Trophoblast cell (in vitro differentiated cells and primary cell): ENCODE measurements at regions not wholly inside any gene's neighbourhood (a gene's known extent, or its start where the extent isn't known, plus 50 kb on each side); places are given as distances from the start of the nearest gene placed in this dataset.

Source experiments
- DNase-seq, 2 donors: peaks; one replicate each; pipeline ENCODE4 v3.0.0-alpha.2; 2016
- H2AFZ ChIP-seq: 2 replicates; pipeline ENCODE4 v1.6.1; 2013; ENCODE audit warnings: low read length, moderate library complexity, mild to moderate bottlenecking; ENCODE audit not compliant: insufficient read depth, poor library complexity
- H2AK5ac ChIP-seq: 2 replicates; pipeline ENCODE4 v1.6.1; 2013; ENCODE audit warnings: mild to moderate bottlenecking, low read length
- H2BK120ac ChIP-seq: 2 replicates; pipeline ENCODE4 v1.6.1; 2013; ENCODE audit warnings: low read length, mild to moderate bottlenecking, moderate library complexity; ENCODE audit not compliant: insufficient read depth, poor library complexity
- H2BK12ac ChIP-seq: 2 replicates; pipeline ENCODE4 v1.6.1; 2013; ENCODE audit warnings: mild to moderate bottlenecking, low read length, moderate library complexity
- H2BK5ac ChIP-seq: 2 replicates; pipeline ENCODE4 v1.6.1; 2013; ENCODE audit warnings: low read length, low read depth, moderate library complexity, mild to moderate bottlenecking; ENCODE audit not compliant: poor library complexity
- H3K14ac ChIP-seq: 2 replicates; pipeline ENCODE4 v1.6.1; 2013; ENCODE audit warnings: mild to moderate bottlenecking, low read length
- H3K18ac ChIP-seq: 2 replicates; pipeline ENCODE4 v1.6.1; 2013; ENCODE audit warnings: mild to moderate bottlenecking, low read length
- H3K23ac ChIP-seq: 2 replicates; pipeline ENCODE4 v1.6.1; 2013; ENCODE audit warnings: low read length
- H3K27ac ChIP-seq: 2 replicates; pipeline ENCODE4 v1.5.1; 2013; ENCODE audit warnings: low read depth, mild to moderate bottlenecking, inconsistent platforms, low read length, moderate library complexity
- H3K27me3 ChIP-seq: 2 replicates; pipeline ENCODE4 v1.6.1; 2013; ENCODE audit warnings: inconsistent platforms, mild to moderate bottlenecking, low read length, moderate library complexity; ENCODE audit not compliant: insufficient read depth
- H3K36me3 ChIP-seq, 2 experiments: 1 replicate in 1 of 2; 2 replicates in 1 of 2; pipeline ENCODE4 v1.6.1; 2013; ENCODE audit warnings: low read length in 2 of 2, mild to moderate bottlenecking in 2 of 2, moderate library complexity in 1 of 2; ENCODE audit not compliant: insufficient read depth in 2 of 2, control insufficient read depth in 1 of 2
- H3K4ac ChIP-seq: 2 replicates; pipeline ENCODE4 v1.6.1; 2013; ENCODE audit warnings: low read depth, mild to moderate bottlenecking, low read length, moderate library complexity
- H3K4me1 ChIP-seq, 2 experiments: 1 replicate in 1 of 2; 2 replicates in 1 of 2; pipeline ENCODE4 v1.6.1; 2013; ENCODE audit warnings: low read length in 2 of 2, mild to moderate bottlenecking in 2 of 2, moderate library complexity in 1 of 2; ENCODE audit not compliant: insufficient read depth in 2 of 2, control insufficient read depth in 1 of 2
- H3K4me2 ChIP-seq: 2 replicates; pipeline ENCODE4 v1.6.1; 2013; ENCODE audit warnings: inconsistent platforms, mild to moderate bottlenecking, low read length, moderate library complexity
- H3K4me3 ChIP-seq: 2 replicates; pipeline ENCODE4 v1.5.1; 2013; ENCODE audit warnings: mild to moderate bottlenecking, low read depth, low read length, inconsistent platforms
- H3K79me1 ChIP-seq: one replicate; pipeline ENCODE4 v1.6.1; 2013; ENCODE audit warnings: low read length
- H3K79me2 ChIP-seq: 2 replicates; pipeline ENCODE4 v1.6.1; 2013; ENCODE audit warnings: low read length, mild to moderate bottlenecking; ENCODE audit not compliant: control insufficient read depth, insufficient read depth, poor library complexity
- H3K9ac ChIP-seq: 2 replicates; pipeline ENCODE4 v1.6.1; 2013; ENCODE audit warnings: mild to moderate bottlenecking, low read length
- H3K9me3 ChIP-seq: 2 replicates; pipeline ENCODE4 v1.6.1; 2013; ENCODE audit warnings: low read depth, mild to moderate bottlenecking, control low read depth, inconsistent platforms, low read length; ENCODE audit not compliant: insufficient read depth
- H4K12ac ChIP-seq: 2 replicates; pipeline ENCODE4 v1.6.1; 2013; ENCODE audit warnings: low read depth, mild to moderate bottlenecking, low read length, moderate library complexity
- H4K8ac ChIP-seq: 2 replicates; pipeline ENCODE4 v1.6.1; 2013; ENCODE audit warnings: low read depth, mild to moderate bottlenecking, low read length, moderate library complexity
- H4K91ac ChIP-seq: one replicate; pipeline ENCODE4 v1.6.1; 2013; ENCODE audit warnings: low read depth, mild to moderate bottlenecking, low read length, moderate library complexity
- WGBS: extraction: QIAGEN DNeasy Blood & Tissue Kit; methylation state at CpG from one replicate; pipeline ENCODE4 v1.1.7; 2013; ENCODE audit warnings: missing lambda C conversion rate; ENCODE audit not compliant: insufficient read length, insufficient coverage; ENCODE audit errors: extremely low coverage; 5-methylcytosine and 5-hydroxymethylcytosine counted together

- no peak overlapping the region for H4K12ac ChIP-seq
- peak overlapping the region; percentile 82 for H4K8ac ChIP-seq
- peaks cover 3% of the 10 kb centered on the region for H3K79me2 ChIP-seq
- H2BK12ac ChIP-seq, result peak overlapping the region; percentile 98
- peaks cover 12% of the 10 kb centered on the region for H3K79me1 ChIP-seq
- H3K27ac ChIP-seq, result peak overlapping the region; percentile 58
- H4K91ac ChIP-seq, result peak overlapping the region; percentile 74
- peak overlapping the region; percentile 81 for H3K14ac ChIP-seq
- H3K4ac ChIP-seq, result no peak overlapping the region
- peak overlapping the region; percentile 69 for H2AK5ac ChIP-seq
- peaks cover 11 to 13% of the 10 kb centered on the region in 2 experiments for H3K4me1 ChIP-seq
- no peak overlapping the region for H3K9ac ChIP-seq
- H2BK120ac ChIP-seq, result peak overlapping the region; percentile 52
- H3K18ac ChIP-seq, result peak overlapping the region; percentile 61
- peak in 1 of 2 donors; percentile 23 for DNase-seq
- H2AFZ ChIP-seq, result no peak overlapping the region
- H3K27me3 ChIP-seq, result no peaks in the 10 kb centered on the region
- H2BK5ac ChIP-seq, result peak overlapping the region; percentile 77
- H3K4me2 ChIP-seq, result no peak overlapping the region
- H3K36me3 ChIP-seq, result no peaks in the 10 kb centered on the region
- H3K4me3 ChIP-seq, result no peak overlapping the region
- WGBS, result no CpG with 5 or more reads among the region's 10 CpGs
- no peak overlapping the region for H3K23ac ChIP-seq
- no peaks in the 10 kb centered on the region for H3K9me3 ChIP-seq
These were observed 446.5 kb downstream of the EDEM1 start for GRCh38 chr3:5633960-5634359.

- H3K36me3 ChIP-seq, result no peaks in the 10 kb centered on the region
- WGBS, result no CpG with 5 or more reads among the region's 6 CpGs
- H3K4ac ChIP-seq, result no peak overlapping the region
- peak overlapping the region; percentile 82 for H4K8ac ChIP-seq
- H3K27me3 ChIP-seq, result no peaks in the 10 kb centered on the region
- no peak overlapping the region for H3K18ac ChIP-seq
- H4K91ac ChIP-seq, result peak overlapping the region; percentile 74
- H3K23ac ChIP-seq, result no peak overlapping the region
- peak overlapping the region; percentile 98 for H2BK12ac ChIP-seq
- H2BK120ac ChIP-seq, result peak overlapping the region; percentile 76
- H3K27ac ChIP-seq, result peak overlapping the region; percentile 58
- no peak overlapping the region for H3K4me3 ChIP-seq
- peak; percentile 40 to 45 for DNase-seq
- H3K4me2 ChIP-seq, result no peak overlapping the region
- peak overlapping the region; percentile 69 for H2AK5ac ChIP-seq
- peaks cover 3% of the 10 kb centered on the region for H3K9me3 ChIP-seq
- H3K79me2 ChIP-seq, result peaks cover 3% of the 10 kb centered on the region
- H3K4me1 ChIP-seq, result peaks cover 11 to 13% of the 10 kb centered on the region in 2 experiments
- peak overlapping the region; percentile 69 for H2BK5ac ChIP-seq
- peak overlapping the region; percentile 81 for H3K14ac ChIP-seq
- H3K79me1 ChIP-seq, result peaks cover 12% of the 10 kb centered on the region
- no peak overlapping the region for H2AFZ ChIP-seq
- H3K9ac ChIP-seq, result no peak overlapping the region
- peak overlapping the region; percentile 50 for H4K12ac ChIP-seq
These were observed 446.9 kb downstream of the EDEM1 start for GRCh38 chr3:5634411-5634810.

GRCh38 chr3:5635746-5636145 lies 448.2 kb downstream of the EDEM1 start:
- H4K12ac ChIP-seq, result no peak overlapping the region
- H2AK5ac ChIP-seq, result no peak overlapping the region
- H3K36me3 ChIP-seq, result no peaks in the 10 kb centered on the region
- H2BK5ac ChIP-seq, result no peak overlapping the region
- H3K4me2 ChIP-seq, result no peak overlapping the region
- H3K4me1 ChIP-seq, result peaks cover 11 to 13% of the 10 kb centered on the region in 2 experiments
- H4K8ac ChIP-seq, result no peak overlapping the region
- H3K79me2 ChIP-seq, result peaks cover 3% of the 10 kb centered on the region
- no peak overlapping the region for H3K23ac ChIP-seq
- H2BK120ac ChIP-seq, result no peak overlapping the region
- H3K27ac ChIP-seq, result no peak overlapping the region
- no CpG with 5 or more reads among the region's 2 CpGs for WGBS
- H3K27me3 ChIP-seq, result no peaks in the 10 kb centered on the region
- no peak overlapping the region for H2BK12ac ChIP-seq
- H3K9me3 ChIP-seq, result peaks cover 3% of the 10 kb centered on the region
- no peak overlapping the region for H2AFZ ChIP-seq
- H4K91ac ChIP-seq, result no peak overlapping the region
- DNase-seq, result peak; percentile 66 to 75
- peaks cover 12% of the 10 kb centered on the region for H3K79me1 ChIP-seq
- no peak overlapping the region for H3K18ac ChIP-seq
- H3K4ac ChIP-seq, result no peak overlapping the region
- H3K14ac ChIP-seq, result no peak overlapping the region
- no peak overlapping the region for H3K4me3 ChIP-seq
- H3K9ac ChIP-seq, result no peak overlapping the region

- Histone ChIP-seq H3K79me2 (peaks cover 3% of the 10 kb centered on the region), H3K27me3 (no peaks in the 10 kb centered on the region), H4K12ac (no peak overlapping the region), H3K18ac (no peak overlapping the region), H3K4me2 (no peak overlapping the region), H3K9me3 (peaks cover 3% of the 10 kb centered on the region), H3K79me1 (peaks cover 11% of the 10 kb centered on the region), H2BK120ac (no peak overlapping the region), H4K8ac (no peak overlapping the region), H3K14ac (no peak overlapping the region), H3K4ac (no peak overlapping the region), H2BK5ac (no peak overlapping the region), H2AK5ac (no peak overlapping the region), H3K36me3 (no peaks in the 10 kb centered on the region), H2BK12ac (no peak overlapping the region), H3K23ac (no peak overlapping the region), H3K4me1 (peaks cover 11 to 13% of the 10 kb centered on the region in 2 experiments), H3K4me3 (no peak overlapping the region), H2AFZ (no peak overlapping the region), H3K27ac (no peak overlapping the region), H3K9ac (no peak overlapping the region), H4K91ac (no peak overlapping the region)
- DNase-seq, result no peak
- no CpG with 5 or more reads among the region's 2 CpGs for WGBS
These were observed 451.0 kb downstream of the EDEM1 start for GRCh38 chr3:5638550-5638949.
